ENCODE measurements at regions not wholly inside any gene's neighbourhood (a gene's known extent, or its start where the extent isn't known, plus 50 kb on each side); places are given as distances from the start of the nearest gene placed in this dataset.

GRCh38 chr1:67991546-67991945, 58.9 kb downstream of the DIRAS3 start:
- peak; percentile 1 for DNase-seq

DNA sequence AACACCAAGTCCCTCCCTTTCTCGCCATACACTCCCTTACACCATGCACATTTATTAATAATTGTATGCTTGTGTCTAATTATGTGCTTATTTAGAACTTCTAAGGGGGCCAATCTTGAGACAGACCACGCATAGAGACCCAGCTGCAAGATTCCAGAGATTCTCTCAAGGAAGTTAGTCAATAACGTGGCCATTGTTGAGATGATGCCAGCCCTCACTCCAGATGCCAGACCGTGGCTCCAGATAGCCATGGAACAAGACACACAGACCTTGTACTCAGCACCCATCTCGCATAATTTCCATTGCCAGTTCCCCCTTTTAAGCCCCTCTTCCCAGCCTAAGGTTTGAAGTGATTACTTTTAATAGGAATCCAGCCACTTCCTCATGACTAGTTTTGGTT, 62.4 kb downstream of the DIRAS3 start:
- DNase-seq: no peak

DNA sequence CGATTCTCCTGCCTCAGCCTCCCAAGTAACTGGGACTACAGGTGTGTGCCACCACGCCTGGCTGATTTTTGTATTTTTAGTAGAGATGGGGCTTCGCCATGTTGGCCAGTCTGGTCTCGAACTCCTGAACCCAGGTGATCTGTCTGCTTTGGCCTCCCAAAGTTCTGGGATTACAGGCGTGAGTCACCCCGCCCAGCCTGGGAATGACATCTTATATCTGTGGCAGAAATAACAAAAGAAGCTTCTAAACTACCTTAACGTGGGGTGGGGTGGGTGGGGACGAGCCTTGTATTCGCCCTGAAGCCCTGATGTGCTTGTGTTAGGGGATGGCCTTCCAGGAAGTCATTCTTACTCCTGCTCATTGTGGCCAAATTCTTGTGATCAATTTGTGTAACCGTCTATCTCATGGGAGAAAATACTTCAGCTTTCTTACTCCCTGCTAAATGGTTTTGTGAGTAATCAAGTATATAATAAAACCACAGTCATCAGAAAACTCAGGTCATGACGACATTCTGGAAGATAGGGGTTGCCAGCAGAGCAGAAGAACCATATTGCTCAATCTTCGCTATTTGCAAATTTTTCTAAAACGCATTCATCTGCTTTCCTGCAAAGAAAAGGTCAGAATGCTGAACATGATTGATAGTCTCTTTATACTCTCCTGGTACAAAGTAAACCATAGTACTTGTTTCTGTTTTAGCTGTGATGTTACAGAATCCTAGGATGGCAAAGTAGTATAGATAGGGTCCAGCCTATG, 63.2 kb downstream of the DIRAS3 start:
- DNase-seq: no peak

DNA sequence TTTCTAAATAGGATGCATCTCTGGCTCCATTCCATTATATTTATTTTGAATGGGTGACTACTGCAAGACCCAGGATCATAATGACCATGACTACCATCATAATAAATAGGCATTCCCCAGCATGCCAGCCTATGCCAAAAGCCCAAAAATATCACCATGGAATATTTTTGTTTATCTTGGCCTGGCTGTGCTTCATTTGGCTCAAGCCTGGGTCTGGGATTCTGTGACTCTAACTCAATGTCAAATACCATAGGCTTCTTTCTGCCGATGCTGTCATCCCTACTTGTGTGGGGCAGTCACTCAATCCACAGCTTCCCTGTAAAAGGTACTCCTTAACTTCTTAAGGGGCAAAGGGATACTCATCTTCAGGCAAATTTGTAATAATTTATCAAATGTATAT, 66.6 kb downstream of the DIRAS3 start:
- no peak for DNase-seq

DNA sequence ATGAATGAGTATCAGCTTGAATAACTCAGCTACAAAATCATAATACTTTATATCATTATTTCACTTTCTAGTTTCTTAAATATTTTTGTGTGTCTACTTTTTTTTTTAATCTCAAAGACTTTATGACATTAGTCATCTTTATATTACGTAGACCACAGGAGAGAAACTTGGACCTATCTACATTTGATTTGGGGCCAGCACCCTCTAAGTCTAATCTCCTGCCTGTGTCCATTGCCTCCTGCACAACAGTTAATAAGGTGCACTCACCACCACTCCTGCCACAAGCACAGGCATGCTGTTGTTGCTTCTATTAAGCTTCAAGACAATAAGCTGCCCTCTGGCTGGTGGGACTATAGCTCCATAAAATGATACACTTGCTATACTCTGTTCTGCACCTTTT, 70.4 kb downstream of the DIRAS3 start:
- DNase-seq: no peak

DNA sequence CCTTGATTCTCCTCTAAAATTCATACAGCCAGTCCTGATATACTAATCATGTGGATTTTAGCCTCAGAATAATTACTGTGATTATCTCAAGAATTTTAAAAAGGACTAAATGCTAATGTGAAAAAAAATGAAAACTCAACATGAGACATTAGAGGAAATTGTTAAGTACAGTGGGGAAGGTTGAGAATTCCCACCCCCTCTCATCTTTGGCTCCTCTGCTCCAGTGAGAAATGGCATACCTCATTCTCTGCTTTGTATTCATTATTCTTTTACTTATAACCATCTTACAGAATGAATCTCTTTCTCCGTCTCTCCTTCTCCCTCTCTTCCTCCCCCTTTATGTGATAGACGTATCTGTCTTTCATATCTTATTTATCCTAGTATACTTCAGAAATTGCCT, 70.9 kb downstream of the DIRAS3 start:
- DNase-seq: no peak

DNA sequence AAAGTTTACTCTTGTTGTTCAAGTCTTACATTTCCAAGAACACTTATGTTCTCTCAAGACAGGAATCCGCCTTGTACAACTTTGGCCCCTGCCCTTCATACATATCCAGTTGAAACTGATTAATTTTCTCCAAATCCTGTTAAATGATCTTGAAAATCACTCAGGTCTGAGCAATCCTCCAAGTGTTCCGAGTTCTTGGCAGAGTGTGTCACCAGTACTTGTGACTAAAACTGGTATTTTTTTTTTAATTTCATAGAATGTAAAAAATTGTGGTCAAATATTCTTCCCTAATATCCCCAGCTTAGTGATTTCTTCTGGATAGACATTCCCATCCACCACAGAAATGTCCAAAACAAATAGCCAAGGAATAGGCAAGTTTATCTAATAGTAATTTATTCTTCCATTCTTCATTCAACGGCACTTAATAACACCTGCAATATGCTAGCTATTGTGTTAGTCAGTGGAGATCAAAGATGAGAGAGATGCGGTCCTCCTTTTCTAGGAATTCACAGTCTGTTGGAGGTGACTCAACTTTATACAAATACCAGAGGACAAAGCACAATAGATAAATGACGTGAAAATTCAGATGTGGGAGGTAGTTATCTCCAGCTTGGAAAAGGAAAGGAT, 71.4 kb downstream of the DIRAS3 start:
- no peak for DNase-seq

GRCh38 chr1:67977756-67978155, 72.7 kb downstream of the DIRAS3 start:
- no peak for DNase-seq

DNA sequence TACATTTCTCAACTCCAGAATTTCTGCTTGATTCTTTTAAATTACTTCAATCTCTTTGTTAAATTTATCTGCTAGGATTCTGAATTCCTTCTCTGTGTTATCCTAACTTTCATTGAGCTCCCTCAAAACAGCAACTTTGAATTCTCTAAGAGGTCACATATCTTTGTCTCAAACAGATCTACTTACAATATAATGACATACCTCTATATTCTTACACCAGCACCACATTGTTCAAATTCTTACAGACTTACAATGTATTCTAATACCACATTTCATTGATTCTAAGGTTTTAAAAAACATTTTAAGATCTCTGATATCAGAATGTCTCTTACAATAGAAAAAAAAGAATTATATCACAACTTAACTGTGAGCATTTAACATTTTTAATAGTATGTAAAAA, 77.4 kb downstream of the DIRAS3 start:
- no peak for DNase-seq

DNA sequence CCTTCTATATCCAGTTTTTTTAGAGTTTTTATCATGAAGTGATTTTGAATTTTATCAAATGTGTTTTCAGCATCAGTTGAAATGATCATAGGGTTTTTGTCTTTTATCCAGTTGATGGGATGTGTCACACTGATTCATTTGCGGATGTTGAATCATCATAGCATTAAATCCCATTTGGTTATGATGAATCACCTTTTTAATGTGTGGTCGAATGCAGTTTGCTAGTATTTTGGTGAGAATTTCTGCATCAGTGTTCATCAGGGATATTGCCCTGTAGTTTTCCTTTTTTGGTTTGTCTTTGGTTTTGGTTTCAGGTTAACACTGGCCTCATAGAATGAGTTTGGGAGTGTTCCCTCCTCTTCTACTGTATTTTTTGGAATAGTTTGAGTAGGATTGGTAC, 80.3 kb downstream of the DIRAS3 start:
- DNase-seq: no peak

- no peak for DNase-seq
Observed at GRCh38 chr1:67969446-67969845, 81.0 kb downstream of the DIRAS3 start.

DNA sequence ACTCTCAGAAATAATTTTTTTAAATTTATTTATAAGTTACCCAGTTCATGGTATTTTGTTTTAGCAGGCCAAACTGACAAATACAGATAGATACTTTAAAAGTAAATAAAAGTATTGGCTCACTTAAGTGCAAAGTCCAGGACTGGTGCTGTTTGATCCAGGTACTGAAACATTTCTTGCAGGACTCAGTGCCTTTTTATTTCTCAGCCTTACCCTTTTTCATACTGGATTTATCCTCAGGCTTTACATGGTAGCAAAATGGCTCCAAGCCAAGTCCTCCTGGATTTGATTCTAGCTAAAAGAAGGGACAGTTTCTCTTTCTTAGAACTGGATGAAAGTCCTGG, 83.8 kb downstream of the DIRAS3 start:
- DNase-seq: no peak

GRCh38 chr1:67965995-67966665, 84.3 kb downstream of the DIRAS3 start:
- no peak for DNase-seq

GRCh38 chr1:67963263-67963662, 87.2 kb downstream of the DIRAS3 start:
- DNase-seq: no peak

DNA sequence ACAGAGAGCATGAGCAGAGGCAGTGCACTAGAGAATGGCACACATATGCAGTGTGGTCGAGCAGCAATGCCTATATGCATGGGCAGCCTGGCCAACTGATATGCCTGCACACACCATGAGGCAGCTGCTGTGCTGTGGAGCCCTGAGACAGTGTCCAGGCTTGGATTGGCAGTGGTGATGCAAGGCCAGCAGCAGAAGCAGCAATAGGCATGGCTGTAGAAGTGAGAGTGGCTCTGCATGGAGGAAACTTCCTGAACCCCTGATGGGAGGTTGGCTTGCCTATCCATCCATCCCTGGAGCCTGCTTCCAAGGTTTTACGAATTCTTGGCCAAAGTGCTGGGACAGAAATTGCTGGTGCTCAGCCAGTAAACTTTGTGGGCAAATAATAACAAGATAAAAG, 89.7 kb downstream of the DIRAS3 start:
- DNase-seq: no peak

DNA sequence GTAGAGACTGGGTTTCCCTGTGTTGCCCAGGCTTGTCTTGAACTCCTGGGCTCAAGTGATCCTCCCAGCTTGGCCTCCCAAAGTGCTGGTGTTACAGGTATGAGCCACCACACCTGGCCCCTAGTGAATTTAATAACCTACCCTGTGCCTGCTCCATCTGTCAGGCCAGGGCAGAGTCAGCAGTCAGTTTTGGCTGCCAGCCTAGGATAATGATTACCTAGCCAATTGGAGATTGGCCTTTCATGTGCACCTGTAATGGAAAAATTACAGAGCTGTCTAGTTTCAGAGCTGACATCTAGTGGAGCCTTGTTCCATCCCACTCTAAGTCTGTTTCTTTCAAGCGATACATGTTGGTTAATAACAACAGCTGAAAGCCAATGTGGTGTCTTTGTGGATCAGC, 92.0 kb downstream of the DIRAS3 start:
- DNase-seq: no peak

DNA sequence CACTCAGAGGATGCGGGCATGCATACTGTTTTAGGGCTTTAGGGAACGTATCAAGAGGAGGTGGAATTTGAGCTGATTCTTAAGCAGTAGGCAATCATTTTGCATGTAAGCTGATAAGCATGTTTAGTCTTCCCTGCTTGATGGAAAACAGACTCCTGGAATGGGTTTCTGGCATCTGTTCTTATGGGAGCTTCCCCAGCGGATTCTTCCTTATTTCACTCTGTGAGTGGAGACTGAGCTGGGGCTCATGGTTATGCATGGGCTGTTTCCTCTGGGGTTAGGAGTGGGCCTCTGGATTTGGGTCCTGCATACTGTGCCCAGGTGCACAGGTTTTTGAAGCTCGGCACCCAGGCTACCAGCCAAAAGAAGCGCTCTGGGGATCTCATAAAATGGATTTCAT, 93.4 kb downstream of the DIRAS3 start:
- peak; percentile 77 for DNase-seq

DNA sequence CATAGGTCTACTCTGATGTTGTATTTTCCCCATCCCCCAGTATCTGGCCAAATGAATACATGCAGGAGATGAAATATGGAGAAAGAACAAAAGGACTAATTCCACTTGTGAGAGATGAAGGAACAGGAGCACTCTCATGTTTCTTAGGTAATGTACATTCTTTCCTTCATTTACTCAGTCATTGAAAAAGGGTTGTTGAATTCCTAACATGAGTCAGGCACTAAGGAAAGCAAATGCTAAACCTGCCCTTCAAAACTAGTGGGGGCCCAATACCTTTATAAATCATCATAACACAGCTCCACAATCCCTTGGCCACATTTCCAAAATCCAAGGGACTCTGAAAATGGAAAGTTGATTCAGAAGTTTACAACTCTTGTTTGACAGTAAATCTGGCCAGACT, 94.3 kb downstream of the DIRAS3 start:
- no peak for DNase-seq

GRCh38 chr1:67955591-67955990, 94.8 kb downstream of the DIRAS3 start:
- no peak for DNase-seq

DNA sequence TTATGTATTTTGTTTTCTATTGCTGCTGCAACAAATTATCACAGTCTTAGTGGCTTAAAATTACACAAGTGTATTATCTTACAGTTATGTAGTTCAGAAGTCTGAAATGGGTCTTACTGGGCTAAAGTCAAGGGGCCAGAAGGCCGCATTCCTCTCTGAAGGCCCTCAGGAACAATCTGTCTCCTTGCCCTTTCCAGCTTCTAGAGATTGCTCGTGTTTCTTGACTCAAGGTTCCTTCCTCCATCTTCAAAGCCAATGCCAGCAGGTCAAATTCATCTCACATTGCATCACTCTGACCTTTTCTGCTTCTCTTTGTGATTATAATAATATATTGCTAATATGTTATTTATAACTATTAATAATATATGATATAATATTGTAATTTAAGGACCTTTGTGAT, 97.1 kb downstream of the DIRAS3 start:
- no peak for DNase-seq

DNA sequence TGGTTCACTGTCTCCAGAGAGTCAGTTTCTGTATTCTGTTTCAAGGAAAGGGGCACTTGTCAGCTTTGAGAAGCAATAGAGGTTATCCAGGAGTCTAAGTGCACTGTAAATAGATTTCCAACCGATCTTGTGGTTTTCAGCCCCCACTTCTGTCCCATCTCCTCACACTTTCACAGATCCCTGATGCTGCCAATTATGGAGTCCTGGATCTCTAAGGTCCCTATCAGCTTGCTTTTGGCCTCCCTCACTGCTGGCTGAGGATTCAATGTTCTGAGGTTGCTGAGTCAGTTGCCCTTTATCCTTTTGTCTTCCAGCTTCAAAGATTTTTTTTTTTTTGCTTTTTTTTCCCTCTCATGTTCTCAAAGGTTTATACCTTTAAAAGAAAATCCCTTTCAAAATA, 98.4 kb downstream of the DIRAS3 start:
- DNase-seq: no peak

- no peak for DNase-seq
Observed at GRCh38 chr1:67951014-67951413, 99.4 kb downstream of the DIRAS3 start.

DNA sequence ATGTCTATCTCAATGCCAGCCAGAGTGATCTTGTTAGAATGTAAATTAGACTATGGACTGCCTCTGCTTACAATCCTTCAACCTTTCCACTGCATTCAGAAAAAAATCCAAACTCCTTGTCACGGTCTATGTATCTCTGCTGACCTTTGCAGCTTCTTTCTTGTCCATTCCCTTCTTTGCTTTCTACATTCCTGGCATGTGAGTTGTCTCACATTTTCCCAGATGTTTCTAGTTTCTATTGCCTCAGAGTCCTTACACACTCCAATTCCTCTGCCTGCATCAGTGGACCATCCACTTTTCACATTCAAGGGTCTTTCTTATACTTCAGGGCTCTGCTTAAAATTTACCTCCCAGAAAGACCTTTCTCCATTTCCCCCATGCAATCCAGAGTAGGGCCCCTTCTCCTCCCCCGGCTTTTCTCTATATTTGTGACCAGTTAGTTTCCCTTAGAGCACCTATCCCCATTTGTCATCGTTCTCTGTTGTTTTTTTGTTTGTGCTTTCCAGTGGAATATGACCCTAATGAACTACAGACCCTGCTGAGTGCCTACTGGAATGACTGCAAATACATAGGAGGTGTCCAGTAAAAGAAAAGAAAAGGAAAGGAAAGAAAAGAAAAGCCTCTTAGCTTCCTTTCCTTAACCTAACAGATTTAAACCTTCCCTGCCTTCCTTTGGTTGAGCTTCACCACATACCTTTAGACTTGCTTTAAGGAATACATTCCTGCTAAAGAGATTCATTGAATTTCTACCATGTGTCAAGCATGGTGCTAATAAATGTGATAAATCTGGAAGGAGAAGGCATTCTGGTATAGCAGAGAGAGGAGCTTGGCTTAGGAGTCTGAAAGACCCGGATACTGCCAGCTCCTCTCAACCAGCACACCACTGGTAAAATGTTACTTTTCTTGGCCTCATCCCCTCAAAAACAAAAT, 102.0 kb downstream of the DIRAS3 start:
- peak; percentile 0 for DNase-seq

Measured in skin of body (tissue), 1 donor.